Breast epithelium (tissue), 3 donors: ENCODE measurements at regions not wholly inside any gene's neighbourhood (a gene's known extent, or its start where the extent isn't known, plus 50 kb on each side); places are given as distances from the start of the nearest gene placed in this dataset.

ENCODE experiments used
- CTCF ChIP-seq, 3 donors: fragments of 450-650 bp; IDR thresholded peaks; one replicate each; pipeline ENCODE4 v1.5.1; 2016 to 2017; ENCODE audit warnings: antibody characterized with exemption in 3 of 3, mild to moderate bottlenecking in 3 of 3, moderate library complexity in 3 of 3
- POLR2A ChIP-seq: fragments of 450-650 bp; IDR thresholded peaks from one replicate; pipeline ENCODE4 v1.6.1; 2016; ENCODE audit warnings: antibody characterized with exemption, mild to moderate bottlenecking, moderate library complexity

GRCh38 chr4:125072269-125072668 lies 242.5 kb upstream of the FAT4 start:
- TF ChIP-seq CTCF (IDR thresholded peaks at IDR 0.05): no peak
- no peak for TF ChIP-seq POLR2A
